ENCODE measurements at regions not wholly inside any gene's neighbourhood (a gene's known extent, or its start where the extent isn't known, plus 50 kb on each side); places are given as distances from the start of the nearest gene placed in this dataset.

DNA sequence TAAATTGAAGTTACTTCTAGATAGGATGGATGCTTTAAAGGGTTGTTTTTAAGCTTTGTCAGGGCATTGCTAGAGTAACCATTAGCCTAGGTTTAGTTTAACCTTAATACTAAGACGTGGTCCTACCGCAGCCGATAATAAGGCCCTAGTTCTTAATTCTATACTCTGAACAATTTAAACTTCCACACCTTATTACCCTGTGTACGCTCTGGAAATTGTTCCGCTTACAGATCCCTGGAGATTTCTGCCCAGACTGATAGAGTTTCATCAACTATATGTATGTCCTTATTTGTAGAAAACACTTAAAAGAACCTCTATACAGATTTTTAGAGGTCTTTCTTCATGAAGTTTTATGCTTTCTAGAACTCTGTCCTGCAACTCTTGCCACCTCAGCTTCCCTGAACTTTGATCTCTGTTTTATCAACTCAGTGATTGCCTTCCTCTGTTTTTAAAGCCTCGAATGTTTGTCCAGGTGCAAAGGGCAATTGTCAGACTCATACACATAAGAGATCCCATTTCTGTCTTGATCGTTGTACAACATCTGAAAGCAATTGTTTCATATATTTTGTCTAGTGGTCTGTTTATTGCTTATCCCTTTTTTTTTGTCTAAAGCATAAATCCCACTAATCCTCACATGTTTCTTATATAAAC, 71.1 kb upstream of the VCX start (continued):
- TF ChIP-seq, protein P1, sequence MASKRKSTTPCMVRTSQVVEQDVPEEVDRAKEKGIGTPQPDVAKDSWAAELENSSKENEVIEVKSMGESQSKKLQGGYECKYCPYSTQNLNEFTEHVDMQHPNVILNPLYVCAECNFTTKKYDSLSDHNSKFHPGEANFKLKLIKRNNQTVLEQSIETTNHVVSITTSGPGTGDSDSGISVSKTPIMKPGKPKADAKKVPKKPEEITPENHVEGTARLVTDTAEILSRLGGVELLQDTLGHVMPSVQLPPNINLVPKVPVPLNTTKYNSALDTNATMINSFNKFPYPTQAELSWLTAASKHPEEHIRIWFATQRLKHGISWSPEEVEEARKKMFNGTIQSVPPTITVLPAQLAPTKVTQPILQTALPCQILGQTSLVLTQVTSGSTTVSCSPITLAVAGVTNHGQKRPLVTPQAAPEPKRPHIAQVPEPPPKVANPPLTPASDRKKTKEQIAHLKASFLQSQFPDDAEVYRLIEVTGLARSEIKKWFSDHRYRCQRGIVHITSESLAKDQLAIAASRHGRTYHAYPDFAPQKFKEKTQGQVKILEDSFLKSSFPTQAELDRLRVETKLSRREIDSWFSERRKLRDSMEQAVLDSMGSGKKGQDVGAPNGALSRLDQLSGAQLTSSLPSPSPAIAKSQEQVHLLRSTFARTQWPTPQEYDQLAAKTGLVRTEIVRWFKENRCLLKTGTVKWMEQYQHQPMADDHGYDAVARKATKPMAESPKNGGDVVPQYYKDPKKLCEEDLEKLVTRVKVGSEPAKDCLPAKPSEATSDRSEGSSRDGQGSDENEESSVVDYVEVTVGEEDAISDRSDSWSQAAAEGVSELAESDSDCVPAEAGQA (IDR thresholded peaks at IDR 0.05; ENCODE audit: low read depth), result no peak
- TF ChIP-seq, protein P1 (CRISPR knock-in tag; IDR thresholded peaks at IDR 0.05; ENCODE audit: borderline replicate concordance), result no peak
- TF ChIP-seq, protein P2, sequence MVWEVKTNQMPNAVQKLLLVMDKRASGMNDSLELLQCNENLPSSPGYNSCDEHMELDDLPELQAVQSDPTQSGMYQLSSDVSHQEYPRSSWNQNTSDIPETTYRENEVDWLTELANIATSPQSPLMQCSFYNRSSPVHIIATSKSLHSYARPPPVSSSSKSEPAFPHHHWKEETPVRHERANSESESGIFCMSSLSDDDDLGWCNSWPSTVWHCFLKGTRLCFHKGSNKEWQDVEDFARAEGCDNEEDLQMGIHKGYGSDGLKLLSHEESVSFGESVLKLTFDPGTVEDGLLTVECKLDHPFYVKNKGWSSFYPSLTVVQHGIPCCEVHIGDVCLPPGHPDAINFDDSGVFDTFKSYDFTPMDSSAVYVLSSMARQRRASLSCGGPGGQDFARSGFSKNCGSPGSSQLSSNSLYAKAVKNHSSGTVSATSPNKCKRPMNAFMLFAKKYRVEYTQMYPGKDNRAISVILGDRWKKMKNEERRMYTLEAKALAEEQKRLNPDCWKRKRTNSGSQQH (CRISPR knock-in tag; IDR thresholded peaks at IDR 0.05; ENCODE audit: low read depth), result no peak
- peak; percentile 56; the same call in 1 of the 2 replicates for TF ChIP-seq SIX1 (CRISPR knock-in tag; IDR thresholded peaks at IDR 0.05; ENCODE audit: borderline replicate concordance)
- TF ChIP-seq PHF8 (CRISPR knock-in tag; IDR thresholded peaks at IDR 0.05), result no peak
- TF ChIP-seq FOXO1 (CRISPR knock-in tag; IDR thresholded peaks at IDR 0.05), result peak; percentile 52; the same call in 1 of the 2 replicates
- TF ChIP-seq, protein P3, sequence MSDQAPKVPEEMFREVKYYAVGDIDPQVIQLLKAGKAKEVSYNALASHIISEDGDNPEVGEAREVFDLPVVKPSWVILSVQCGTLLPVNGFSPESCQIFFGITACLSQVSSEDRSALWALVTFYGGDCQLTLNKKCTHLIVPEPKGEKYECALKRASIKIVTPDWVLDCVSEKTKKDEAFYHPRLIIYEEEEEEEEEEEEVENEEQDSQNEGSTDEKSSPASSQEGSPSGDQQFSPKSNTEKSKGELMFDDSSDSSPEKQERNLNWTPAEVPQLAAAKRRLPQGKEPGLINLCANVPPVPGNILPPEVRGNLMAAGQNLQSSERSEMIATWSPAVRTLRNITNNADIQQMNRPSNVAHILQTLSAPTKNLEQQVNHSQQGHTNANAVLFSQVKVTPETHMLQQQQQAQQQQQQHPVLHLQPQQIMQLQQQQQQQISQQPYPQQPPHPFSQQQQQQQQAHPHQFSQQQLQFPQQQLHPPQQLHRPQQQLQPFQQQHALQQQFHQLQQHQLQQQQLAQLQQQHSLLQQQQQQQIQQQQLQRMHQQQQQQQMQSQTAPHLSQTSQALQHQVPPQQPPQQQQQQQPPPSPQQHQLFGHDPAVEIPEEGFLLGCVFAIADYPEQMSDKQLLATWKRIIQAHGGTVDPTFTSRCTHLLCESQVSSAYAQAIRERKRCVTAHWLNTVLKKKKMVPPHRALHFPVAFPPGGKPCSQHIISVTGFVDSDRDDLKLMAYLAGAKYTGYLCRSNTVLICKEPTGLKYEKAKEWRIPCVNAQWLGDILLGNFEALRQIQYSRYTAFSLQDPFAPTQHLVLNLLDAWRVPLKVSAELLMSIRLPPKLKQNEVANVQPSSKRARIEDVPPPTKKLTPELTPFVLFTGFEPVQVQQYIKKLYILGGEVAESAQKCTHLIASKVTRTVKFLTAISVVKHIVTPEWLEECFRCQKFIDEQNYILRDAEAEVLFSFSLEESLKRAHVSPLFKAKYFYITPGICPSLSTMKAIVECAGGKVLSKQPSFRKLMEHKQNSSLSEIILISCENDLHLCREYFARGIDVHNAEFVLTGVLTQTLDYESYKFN (CRISPR knock-in tag; conservative IDR thresholded peaks at IDR 0.05), result peak; percentile 93
- no peak for TF ChIP-seq FOXP1 (IDR thresholded peaks at IDR 0.05)
- peak; percentile 43; the same call in 1 of the 2 replicates for TF ChIP-seq FOXP1 (CRISPR knock-in tag; IDR thresholded peaks at IDR 0.05)
- TF ChIP-seq MAZ (IDR thresholded peaks at IDR 0.05; ENCODE audit: borderline replicate concordance, low read depth, low read length), result no peak
- no peak for TF ChIP-seq MAZ (CRISPR knock-in tag; IDR thresholded peaks at IDR 0.05; ENCODE audit: low read depth)
- TF ChIP-seq NCOR1 (IDR thresholded peaks at IDR 0.05; ENCODE audit: borderline replicate concordance, low read length), result peak; percentile 78; the same call in 1 of the 2 replicates
- 0 out of 2 replicates have a peak, but pooled peaks have one; percentile 31 for TF ChIP-seq TARDBP (CRISPR knock-in tag; IDR thresholded peaks at IDR 0.05)
- TF ChIP-seq TEAD3 (CRISPR knock-in tag; optimal IDR thresholded peaks at IDR 0.05; ENCODE audit: borderline replicate concordance), result no peak
- peak; percentile 40 for TF ChIP-seq ASH2L (IDR thresholded peaks at IDR 0.05; ENCODE audit: insufficient read length, low read depth, low read length)
- 0 out of 2 replicates have a peak, but pooled peaks have one; percentile 17 for TF ChIP-seq CREM (IDR thresholded peaks at IDR 0.05)
- no peak for TF ChIP-seq CREM (CRISPR knock-in tag; IDR thresholded peaks at IDR 0.05)
- TF ChIP-seq EP300 (IDR thresholded peaks at IDR 0.05; ENCODE audit: low read depth in 2 of 2, low read length in 2 of 2), result peak in 1 of 2 experiments; percentile 66; a peak in 2 of 4 replicates
- TF ChIP-seq EP300 (CRISPR knock-in tag; IDR thresholded peaks at IDR 0.05; ENCODE audit: borderline replicate concordance), result no peak

All from HepG2 (cell line).